K562 (cell line): ENCODE measurements at regions not wholly inside any gene's neighbourhood (a gene's known extent, or its start where the extent isn't known, plus 50 kb on each side); places are given as distances from the start of the nearest gene placed in this dataset.

ENCODE experiments used
- ATAC-seq: fragments of 200-7000 bp; cut with Tn5 transposase; 3 replicates; pipeline ENCODE4 v1.9.1; 2020; ENCODE audit warnings: moderate library complexity
- BruUV-seq: library from RNA; stranded (reverse); fragments of 400-500 nt; replicated peaks from 2 replicates; lab custom pipeline; 2021; lab: Mats Ljungman, UMichigan
- CTCF ChIA-PET: fragments of 300-600 bp; formaldehyde crosslinking; extraction: SDS; loops from one replicate; lab custom pipeline; 2021; ENCODE audit warnings: low intra/inter-chr PET ratio; lab: Yijun Ruan, JAX
- POLR2A ChIA-PET: fragments of 300-600, 350-650 bp; sonication (Branson Sonifier 250); formaldehyde crosslinking; extraction: SDS; loops from one replicate; lab custom pipeline; 2021; ENCODE audit warnings: antibody characterized with exemption, inconsistent platforms; lab: Yijun Ruan, JAX
- DNase-seq, 4 experiments: peaks; one replicate each; pipeline versions ENCODE4 v3.0.0 to v3.0.0-alpha.2; 2011 to 2018; ENCODE audit warnings: low spot score in 3 of 4, mixed read lengths in 3 of 4; ENCODE audit errors: extremely low read depth in 1 of 4
- FAIRE-seq: peaks from 2 replicates; lab custom pipeline; 2011; peaks lifted over from hg19 to GRCh38; lab: Jason Lieb, UNC
- H2AFZ ChIP-seq: 2 replicates; pipeline ENCODE4 v1.6.0; 2011; ENCODE audit warnings: low read depth, low read length, control low read depth, inconsistent platforms
- H3K27ac ChIP-seq: fragments of 200-600 bp; 3 replicates; pipeline ENCODE4 v1.8.0; 2011; ENCODE audit warnings: low read depth, mild to moderate bottlenecking, control low read depth, inconsistent platforms, low read length, moderate library complexity, mixed read lengths; ENCODE audit errors: extremely low read depth
- H3K27me3 ChIP-seq, 2 experiments: fragments of 300-600 bp in 1 of 2; 2 replicates in 1 of 2; 3 replicates in 1 of 2; pipeline versions ENCODE4 v1.6.0 to v1.8.0; 2011; ENCODE audit warnings: inconsistent platforms in 2 of 2, low read length in 2 of 2, mild to moderate bottlenecking in 1 of 2, mixed read lengths in 1 of 2, moderate library complexity in 1 of 2; ENCODE audit not compliant: control insufficient read depth in 2 of 2, insufficient read depth in 2 of 2
- H3K36me3 ChIP-seq: fragments of 300-600 bp; 3 replicates; pipeline ENCODE4 v1.8.0; 2011; ENCODE audit warnings: mild to moderate bottlenecking, low read length, inconsistent platforms; ENCODE audit not compliant: control insufficient read depth, insufficient read depth
- H3K4me1 ChIP-seq, 2 experiments: fragments of 200-600 bp in 1 of 2; replicated peaks in 1 of 2; 2 replicates in 1 of 2; 3 replicates in 1 of 2; pipeline versions ENCODE4 v1.5.1 to v1.8.0; 2011; ENCODE audit warnings: inconsistent platforms in 2 of 2, low read length in 2 of 2, mild to moderate bottlenecking in 1 of 2, mixed read lengths in 1 of 2, moderate library complexity in 1 of 2; ENCODE audit not compliant: control insufficient read depth in 2 of 2, insufficient read depth in 2 of 2
- H3K4me2 ChIP-seq: 2 replicates; pipeline ENCODE4 v1.6.1; 2011; ENCODE audit warnings: low read length, control low read depth, inconsistent platforms, mixed read lengths; ENCODE audit not compliant: insufficient read depth
- H3K4me3 ChIP-seq: fragments of 200-600 bp; sonication (generic), shearing (Covaris generic); 2 replicates; pipeline ENCODE4 v1.5.1; 2016; ENCODE audit warnings: control low read depth, inconsistent platforms
- H3K79me2 ChIP-seq: fragments of 200-600 bp; 3 replicates; pipeline ENCODE4 v1.8.0; 2011; ENCODE audit warnings: low read length, inconsistent platforms; ENCODE audit not compliant: control insufficient read depth, insufficient read depth
- H3K9ac ChIP-seq, 2 experiments: 2 replicates each; pipeline versions ENCODE4 v1.6.0 to v1.6.1; 2011; ENCODE audit warnings: low read depth in 2 of 2, low read length in 2 of 2, control low read depth in 1 of 2, inconsistent platforms in 1 of 2, mild to moderate bottlenecking in 1 of 2, mixed read lengths in 1 of 2; ENCODE audit not compliant: insufficient read depth in 1 of 2
- H3K9me1 ChIP-seq: one replicate; pipeline ENCODE4 v1.6.0; 2011; ENCODE audit warnings: inconsistent platforms, mild to moderate bottlenecking, low read length, moderate library complexity; ENCODE audit not compliant: control insufficient read depth, insufficient read depth
- H3K9me3 ChIP-seq: replicated peaks from 2 replicates; pipeline ENCODE4 v1.5.1; 2011; ENCODE audit warnings: low read depth, low read length, inconsistent platforms; ENCODE audit not compliant: control insufficient read depth, insufficient read depth
- H4K20me1 ChIP-seq: replicated peaks from 2 replicates; pipeline ENCODE4 v1.6.1; 2011; ENCODE audit warnings: low read length, inconsistent platforms, mixed read lengths; ENCODE audit not compliant: control insufficient read depth, insufficient read depth
- AFF4 ChIP-seq: sonication (generic); formaldehyde crosslinking; IDR thresholded peaks from 2 replicates; pipeline ENCODE4 v1.8.0; 2023; ENCODE audit warnings: mild to moderate bottlenecking, missing genetic modification reagents
- ATF7 ChIP-seq: fragments of 450-650 bp; IDR thresholded peaks from 2 replicates; pipeline ENCODE4 v1.7.1; 2014; ENCODE audit warnings: mild to moderate bottlenecking, moderate library complexity
- ELK1 ChIP-seq: sonication (generic); formaldehyde crosslinking; IDR thresholded peaks from 2 replicates; pipeline ENCODE4 v1.8.1; 2022; ENCODE audit warnings: missing genetic modification reagents
- FOXP4 ChIP-seq: sonication (generic); formaldehyde crosslinking; IDR thresholded peaks from 2 replicates; pipeline ENCODE4 v1.8.0; 2022; ENCODE audit warnings: mild to moderate bottlenecking, missing genetic modification reagents, borderline replicate concordance
- HDGF ChIP-seq: fragments of 450-650 bp; IDR thresholded peaks from 2 replicates; pipeline ENCODE4 v1.6.1; 2016
- HOMEZ ChIP-seq: fragments of 250-450 bp; sonication (Bioruptor Pico); IDR thresholded peaks from 2 replicates; pipeline ENCODE4 v1.4.0; 2020; ENCODE audit warnings: mild to moderate bottlenecking, moderate library complexity
- MECOM ChIP-seq: fragments of 250-450 bp; sonication (Bioruptor Pico); IDR thresholded peaks from 2 replicates; pipeline ENCODE4 v1.8.0; 2022; ENCODE audit warnings: inconsistent platforms
- MEF2D ChIP-seq: conservative IDR thresholded peaks from 2 replicates; pipeline ENCODE4 v1.6.1; 2016; ENCODE audit warnings: low read depth, missing genetic modification characterization, missing compliant biosample characterization
- RBBP5 ChIP-seq: fragments of 200-600 bp; sonication (generic); IDR thresholded peaks from 2 replicates; pipeline ENCODE4 v1.6.1; 2012; ENCODE audit warnings: borderline replicate concordance, mild to moderate bottlenecking, low read length, control low read depth, inconsistent platforms; ENCODE audit not compliant: insufficient read depth, poor library complexity, severe bottlenecking
- ZC3H11A ChIP-seq: IDR thresholded peaks from 2 replicates; pipeline ENCODE4 v1.6.1; 2012; ENCODE audit warnings: low read depth, low read length, improper control_type of control experiment
- ZNF140 ChIP-seq: fragments of 250-450 bp; sonication (Bioruptor Pico); IDR thresholded peaks from 2 replicates; pipeline ENCODE4 v1.8.0; 2021; ENCODE audit warnings: moderate library complexity, mild to moderate bottlenecking, inconsistent platforms
- ZNF175 ChIP-seq: fragments of 200-800 bp; sonication (Bioruptor generic); IDR thresholded peaks from 2 replicates; pipeline ENCODE4 v1.6.1; 2016; ENCODE audit warnings: low read depth, mild to moderate bottlenecking, missing genetic modification characterization, missing compliant biosample characterization
- ZNF3 ChIP-seq: fragments of 250-450 bp; sonication (Bioruptor Pico); IDR thresholded peaks from 2 replicates; pipeline ENCODE4 v1.5.0; 2021; ENCODE audit warnings: mild to moderate bottlenecking, moderate library complexity
- ZNF778 ChIP-seq: fragments of 450-650 bp; formaldehyde crosslinking; IDR thresholded peaks from 2 replicates; pipeline ENCODE4 v1.4.0; 2020; ENCODE audit warnings: mild to moderate bottlenecking, moderate library complexity
- WGBS: fragments of 100-300 bp; shearing (Covaris generic); methylation state at CpG from one replicate; pipeline ENCODE4 v1.1.6; 2016; ENCODE audit warnings: low coverage, mixed read lengths; ENCODE audit not compliant: insufficient coverage; ENCODE audit errors: missing lambda C conversion rate; 5-methylcytosine and 5-hydroxymethylcytosine counted together
- in situ Hi-C: fragments of 300-500 bp; cut with MboI; formaldehyde crosslinking; loops from 4 replicates; pipeline ENCODE4 v1.15.0; 2018; ENCODE audit warnings: inconsistent platforms, mixed read lengths
- intact Hi-C: fragments of 100-400 bp; cut with micrococcal nuclease; formaldehyde crosslinking; loops from 2 replicates; pipeline ENCODE4 v1.14.2; 2022

GRCh38 chr10:121375172-121375571 lies 223.1 kb downstream of the FGFR2 start:
- WGBS, result 0% methylated on average over 5 of the region's 6 CpGs
- TF ChIP-seq ZC3H11A (no peak), ELK1 (CRISPR knock-in tag) (no peak), AFF4 (CRISPR knock-in tag) (no peak), MEF2D (no peak), ATF7 (no peak), RBBP5 (no peak), ZNF3 (CRISPR knock-in tag) (no peak), ZNF140 (CRISPR knock-in tag) (no peak), ZNF778 (CRISPR knock-in tag) (no peak), ZNF175 (no peak), FOXP4 (no peak), HOMEZ (CRISPR knock-in tag) (no peak), MECOM (CRISPR knock-in tag) (no peak), HDGF (no peak)
- no peak overlapping the region for H3K9ac ChIP-seq
- no peaks in the 10 kb centered on the region for H3K9me3 ChIP-seq
- H3K36me3 ChIP-seq, result no peaks in the 10 kb centered on the region
- no peaks in the 10 kb centered on the region for H3K4me1 ChIP-seq
- H4K20me1 ChIP-seq, result no peaks in the 10 kb centered on the region
- no peak overlapping the region for H2AFZ ChIP-seq
- no peak for FAIRE-seq
- no peak overlapping the region for H3K4me3 ChIP-seq
- no peaks in the 10 kb centered on the region for H3K79me2 ChIP-seq
- H3K27me3 ChIP-seq, result no peaks in the 10 kb centered on the region
- ATAC-seq, result no peak
- POLR2A ChIA-PET, result no interaction called here
- no peaks in the 10 kb centered on the region for H3K9me1 ChIP-seq
- in situ Hi-C loops (no loop called here), intact Hi-C loops (no loop called here)
- no peak overlapping the region for H3K27ac ChIP-seq
- no peak for DNase-seq
- H3K4me2 ChIP-seq, result no peak overlapping the region
- no TSS peak for BruUV-seq
- CTCF ChIA-PET, result no interaction called here
